GM19372 (cell line): ENCODE measurements at regions not wholly inside any gene's neighbourhood (a gene's known extent, or its start where the extent isn't known, plus 50 kb on each side); places are given as distances from the start of the nearest gene placed in this dataset.
"Not testable (repeated sequence)": the region's sequence is repeated elsewhere in the genome, so short reads cannot be mapped to it uniquely, and the experiment has no call there.

ENCODE experiments used
- ATAC-seq: cut with Tn5 transposase; IDR thresholded peaks from one replicate; pipeline ENCODE4 v1.9.1; 2021; ENCODE audit warnings: mild to moderate bottlenecking, low read depth, moderate library complexity; ENCODE audit not compliant: unreplicated experiment

DNA sequence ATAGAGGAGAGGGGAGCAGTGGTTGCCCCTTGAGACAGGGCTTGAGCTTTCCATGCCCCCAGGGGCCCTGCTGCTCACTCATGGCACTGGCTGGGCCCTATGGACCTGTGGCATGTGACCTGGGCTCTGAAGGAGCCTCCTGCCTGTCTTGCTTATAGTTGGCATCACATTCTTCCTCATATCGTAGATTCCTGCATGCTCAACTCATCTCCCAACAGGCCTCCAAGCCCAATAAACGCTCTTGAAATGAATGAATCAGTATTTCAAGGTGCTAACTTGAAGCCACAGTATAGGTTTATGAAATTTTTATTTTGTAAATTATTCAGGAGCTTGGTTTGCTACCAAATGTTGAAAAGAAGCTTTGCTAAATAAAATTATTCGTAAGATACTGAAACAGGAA lies 93.3 kb upstream of the SLC7A14 start:
- ATAC-seq = no peak

DNA sequence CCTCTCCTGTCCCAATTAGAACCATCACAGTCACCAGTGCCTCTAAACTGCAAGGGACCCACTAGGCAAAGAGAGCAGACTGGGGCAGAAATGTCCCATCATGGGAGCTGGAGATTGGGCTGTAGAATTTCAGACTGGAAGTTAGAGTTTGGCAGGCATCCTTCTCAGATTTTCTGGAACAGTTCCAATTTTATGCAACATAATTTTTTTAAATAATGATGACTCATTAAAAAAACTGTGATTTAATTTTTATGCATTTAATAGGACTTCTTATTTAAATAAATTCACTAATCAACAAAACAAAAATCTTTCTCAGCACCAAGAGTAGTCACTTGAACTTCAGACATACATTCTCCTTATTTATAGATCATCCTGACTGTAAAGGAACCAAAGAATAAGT lies 84.6 kb upstream of the SLC7A14 start:
- ATAC-seq = no peak

DNA sequence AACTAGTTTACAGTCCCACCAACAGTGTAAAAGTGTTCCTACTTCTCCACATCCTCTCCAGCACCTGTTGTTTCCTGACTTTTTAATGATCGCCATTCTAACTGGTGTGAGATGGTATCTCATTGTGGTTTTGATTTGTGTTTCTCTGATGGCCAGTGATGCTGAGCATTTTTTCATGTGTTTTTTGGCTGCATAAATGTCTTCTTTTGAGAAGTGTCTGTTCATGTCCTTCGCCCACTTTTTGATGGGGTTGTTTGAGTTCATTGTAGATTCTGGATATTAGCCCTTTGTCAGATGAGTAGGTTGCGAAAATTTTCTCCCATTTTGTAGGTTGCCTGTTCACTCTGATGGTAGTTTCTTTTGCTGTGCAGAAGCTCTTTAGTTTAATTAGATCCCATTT lies 77.1 kb upstream of the SLC7A14 start:
- ATAC-seq = not testable (repeated sequence)

DNA sequence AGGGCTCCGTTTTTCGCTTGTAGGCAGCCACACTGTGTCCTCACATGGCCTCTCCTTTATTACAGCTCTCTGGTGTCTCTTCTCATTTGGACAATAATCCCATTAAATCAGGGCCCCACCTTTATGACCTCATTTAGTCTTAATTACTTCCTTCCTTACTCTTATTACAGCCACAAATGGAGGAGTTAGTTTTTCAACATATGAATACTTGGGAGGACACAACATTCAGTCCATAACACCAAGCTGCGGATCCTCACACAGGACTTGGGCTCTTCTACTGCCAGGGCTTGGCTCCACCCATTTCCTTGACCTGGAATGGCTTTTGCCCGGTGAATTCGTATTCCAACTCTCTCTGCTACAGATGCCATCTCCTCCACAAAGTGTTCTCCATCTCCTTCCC lies 74.3 kb upstream of the SLC7A14 start:
- no peak for ATAC-seq

- no peak for ATAC-seq
Measured at GRCh38 chr3:170657312-170657711, 71.4 kb upstream of the SLC7A14 start.

DNA sequence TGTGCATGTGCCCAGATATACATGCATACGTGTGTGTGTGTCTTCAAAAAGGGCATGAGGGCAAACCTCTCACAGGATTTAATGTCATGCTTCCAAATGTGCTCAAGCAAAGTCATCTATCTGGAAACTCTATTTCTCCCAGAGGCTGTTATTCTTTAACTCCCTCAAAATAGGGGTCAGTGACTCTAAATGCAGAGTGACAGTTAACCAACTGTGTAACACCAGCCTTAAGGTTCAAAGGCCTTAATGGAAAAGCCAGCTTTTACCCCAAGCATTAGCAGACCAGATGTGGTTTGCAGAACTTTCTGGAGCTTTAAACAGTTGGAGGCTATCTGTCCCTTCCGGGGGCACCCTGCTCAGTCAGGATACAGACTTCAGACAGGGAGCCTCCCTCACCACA lies 70.4 kb upstream of the SLC7A14 start:
- no peak for ATAC-seq

DNA sequence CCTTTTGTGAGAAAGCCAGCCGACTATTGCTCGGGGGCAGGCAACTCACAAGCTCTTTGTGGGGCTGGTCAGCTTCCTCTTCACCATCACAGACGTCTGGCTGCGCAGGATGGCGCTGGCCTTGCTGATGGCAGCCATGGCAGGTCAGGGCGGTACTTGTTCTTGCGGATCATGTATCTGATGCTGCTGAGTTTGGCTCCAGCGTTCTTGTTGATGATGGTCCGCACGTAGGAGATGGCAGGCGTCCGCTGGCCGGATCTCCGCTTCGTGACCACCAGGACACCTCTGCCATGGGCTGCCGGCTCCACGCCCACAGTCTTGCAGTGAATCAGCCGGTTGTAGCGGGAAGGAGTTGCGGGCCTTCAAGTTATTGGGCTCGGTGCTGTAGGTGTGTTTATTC lies 67.9 kb upstream of the SLC7A14 start:
- no peak for ATAC-seq

DNA sequence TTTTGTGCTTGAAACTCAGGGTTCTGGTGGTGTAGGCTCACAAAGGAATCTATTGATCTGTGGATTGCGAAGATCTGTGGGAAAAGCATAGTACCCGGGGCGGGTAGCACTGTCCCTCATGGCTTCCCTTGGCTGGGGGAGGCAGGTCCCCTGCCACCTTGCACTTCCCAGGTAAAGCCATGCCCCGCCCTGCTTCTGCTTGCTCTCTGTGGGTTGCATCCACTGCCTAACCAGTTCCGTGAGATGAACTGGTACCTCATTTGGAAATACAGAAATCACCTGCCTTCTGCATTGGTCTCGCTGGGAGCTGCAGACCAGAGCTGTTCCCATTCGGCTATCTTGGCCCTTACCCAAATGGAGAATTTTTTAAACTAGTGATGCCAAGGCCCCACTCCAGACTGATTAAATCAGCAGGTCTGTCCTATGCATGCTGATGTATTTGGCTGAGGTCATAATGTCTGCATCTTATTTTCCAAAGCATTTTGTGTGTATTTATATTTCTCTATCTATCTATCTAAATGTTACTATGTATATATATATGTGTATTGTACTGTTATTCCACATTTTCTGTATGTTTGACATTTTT lies 65.5 kb upstream of the SLC7A14 start:
- no peak for ATAC-seq

- not testable (repeated sequence) for ATAC-seq
Measured at GRCh38 chr3:170650557-170650956, 64.7 kb upstream of the SLC7A14 start.

- ATAC-seq = no peak
Measured at GRCh38 chr3:170644711-170645110, 58.8 kb upstream of the SLC7A14 start.

GRCh38 chr3:170643831-170644230 lies 58.0 kb upstream of the SLC7A14 start:
- no peak for ATAC-seq

GRCh38 chr3:170642882-170643601 lies 57.2 kb upstream of the SLC7A14 start:
- no peak for ATAC-seq

DNA sequence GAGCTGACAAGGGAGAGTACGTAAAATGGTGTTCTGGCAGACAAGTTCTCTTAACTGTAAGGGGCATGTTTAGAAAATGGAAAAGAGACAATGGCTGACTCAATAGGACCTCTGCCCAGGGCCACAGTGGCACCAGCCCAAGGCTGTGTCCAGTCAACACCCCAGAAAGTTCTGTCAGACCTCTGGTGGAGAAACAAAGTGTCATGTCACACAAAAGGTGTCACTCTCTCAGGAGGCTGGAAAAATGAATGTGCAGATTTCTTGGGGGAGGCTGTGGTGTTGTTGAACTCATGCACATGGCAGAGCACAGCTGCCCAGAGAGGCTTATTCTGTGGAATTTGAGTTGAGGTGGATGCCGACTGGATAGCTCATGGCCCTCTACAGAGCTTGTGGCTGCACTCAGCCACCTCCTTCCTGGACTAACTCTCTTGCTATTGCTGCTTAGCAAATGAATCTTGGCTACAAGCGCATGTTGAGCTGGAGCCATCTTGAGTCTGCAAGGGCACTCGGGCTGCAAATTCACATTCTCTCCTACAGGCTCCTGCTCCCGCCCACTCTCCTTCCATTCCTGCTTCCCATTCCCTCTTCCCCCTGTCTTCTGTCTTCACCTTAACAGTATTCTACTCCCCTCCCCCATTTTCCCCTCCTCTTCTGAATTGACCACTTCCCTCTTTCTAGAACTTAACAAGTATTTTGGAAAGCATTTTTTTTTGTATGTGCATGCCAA lies 55.8 kb upstream of the SLC7A14 start:
- ATAC-seq = no peak

GRCh38 chr3:170640737-170641171 lies 54.9 kb upstream of the SLC7A14 start:
- no peak for ATAC-seq

DNA sequence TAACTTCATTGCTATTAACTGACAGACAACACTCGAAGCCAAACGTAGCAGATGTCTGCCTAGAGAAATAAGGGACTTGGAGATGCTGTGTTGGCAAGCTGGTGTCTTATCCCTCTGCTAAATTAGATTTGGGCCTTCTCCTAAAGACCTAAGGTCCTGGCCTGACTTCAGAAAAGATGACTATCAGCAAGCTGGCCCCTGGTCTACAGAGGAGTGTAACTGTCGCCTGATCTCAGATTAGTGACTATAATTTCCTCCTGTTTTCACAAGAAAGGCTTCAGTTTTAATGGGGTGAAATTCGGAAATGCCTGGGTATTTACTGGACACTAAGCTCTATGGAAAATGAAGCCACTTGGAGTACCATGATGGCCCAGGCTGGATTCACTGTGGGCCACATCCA lies 53.1 kb upstream of the SLC7A14 start:
- ATAC-seq = no peak

DNA sequence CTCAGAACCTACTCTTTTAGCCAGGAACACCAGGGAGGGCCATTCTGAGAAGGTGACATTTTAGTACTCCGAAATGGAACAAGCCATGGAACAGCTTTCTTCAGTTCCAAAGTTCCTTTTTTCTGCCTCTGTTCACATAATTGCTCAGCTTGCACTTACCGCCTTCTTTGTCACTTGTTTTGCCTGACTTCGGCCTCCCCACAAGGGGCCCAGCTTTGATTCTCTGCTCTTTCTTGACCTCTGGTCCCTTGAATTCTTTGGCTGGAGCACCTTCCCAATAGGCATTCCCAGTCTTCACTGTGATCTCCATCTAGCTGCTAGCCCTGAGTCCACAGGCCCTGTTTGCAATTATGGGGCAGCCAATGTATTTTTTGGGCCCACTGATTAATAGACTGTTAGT lies 51.4 kb upstream of the SLC7A14 start:
- no peak for ATAC-seq

GRCh38 chr3:170636400-170636973 lies 50.6 kb upstream of the SLC7A14 start:
- ATAC-seq = no peak
